Medulla oblongata (tissue), 1 donor: ENCODE measurements at regions not wholly inside any gene's neighbourhood (a gene's known extent, or its start where the extent isn't known, plus 50 kb on each side); places are given as distances from the start of the nearest gene placed in this dataset.

ENCODE experiments used
- DNase-seq: peaks from one replicate; pipeline ENCODE4 v3.0.0-alpha.2; 2015; ENCODE audit errors: extremely low spot score

DNA sequence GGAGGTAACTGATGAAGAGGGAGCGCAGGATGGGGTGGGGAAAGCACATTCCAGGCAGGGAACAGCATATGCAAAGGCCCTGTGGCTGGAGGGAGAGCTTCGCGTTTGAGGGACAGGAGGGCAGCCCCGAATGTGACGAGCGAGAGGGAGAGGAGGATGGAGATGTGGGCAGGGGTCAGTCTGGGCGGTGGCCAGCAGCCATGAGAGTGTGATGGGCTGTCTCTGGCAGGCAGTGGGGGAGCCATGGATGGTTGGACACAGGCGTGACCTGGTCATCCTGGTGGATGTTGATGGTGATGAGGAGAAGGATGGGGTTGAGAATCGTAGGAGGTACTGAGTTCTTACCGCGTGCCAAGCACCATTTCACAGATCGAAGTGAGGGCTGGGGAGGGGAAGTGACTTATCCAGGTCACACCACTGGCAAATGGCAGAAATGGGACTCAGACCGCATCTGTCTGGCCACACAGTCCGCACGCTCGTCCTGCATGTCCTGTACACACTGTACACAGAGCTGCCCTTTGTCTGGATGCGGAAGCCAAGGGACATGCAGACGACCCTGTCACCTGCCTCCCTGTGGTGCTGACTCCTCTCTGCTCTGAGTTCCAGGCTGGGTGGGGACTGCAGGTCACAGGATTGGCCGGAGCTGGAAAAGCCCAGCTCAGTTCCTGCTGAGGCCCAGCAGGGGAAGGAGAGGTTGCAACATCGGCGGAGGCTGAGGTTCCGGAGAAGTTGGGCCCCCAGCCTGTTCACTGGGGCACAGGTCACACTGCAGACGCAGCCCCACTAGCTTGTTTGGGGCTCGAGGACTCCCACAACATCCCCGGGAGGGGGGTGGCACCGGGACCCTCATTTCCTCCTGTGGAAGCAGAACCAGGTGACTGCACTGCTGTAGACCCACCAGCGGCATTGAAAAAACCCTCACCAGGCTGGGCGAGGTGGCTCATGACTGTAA is 165.6 kb upstream of the IER5L start:
- DNase-seq, result peak; percentile 82

- no peak for DNase-seq
Measured at GRCh38 chr9:129342591-129343423, 164.7 kb upstream of the IER5L start.

GRCh38 chr9:129341987-129342348 is 163.9 kb upstream of the IER5L start:
- DNase-seq, result no peak

DNA sequence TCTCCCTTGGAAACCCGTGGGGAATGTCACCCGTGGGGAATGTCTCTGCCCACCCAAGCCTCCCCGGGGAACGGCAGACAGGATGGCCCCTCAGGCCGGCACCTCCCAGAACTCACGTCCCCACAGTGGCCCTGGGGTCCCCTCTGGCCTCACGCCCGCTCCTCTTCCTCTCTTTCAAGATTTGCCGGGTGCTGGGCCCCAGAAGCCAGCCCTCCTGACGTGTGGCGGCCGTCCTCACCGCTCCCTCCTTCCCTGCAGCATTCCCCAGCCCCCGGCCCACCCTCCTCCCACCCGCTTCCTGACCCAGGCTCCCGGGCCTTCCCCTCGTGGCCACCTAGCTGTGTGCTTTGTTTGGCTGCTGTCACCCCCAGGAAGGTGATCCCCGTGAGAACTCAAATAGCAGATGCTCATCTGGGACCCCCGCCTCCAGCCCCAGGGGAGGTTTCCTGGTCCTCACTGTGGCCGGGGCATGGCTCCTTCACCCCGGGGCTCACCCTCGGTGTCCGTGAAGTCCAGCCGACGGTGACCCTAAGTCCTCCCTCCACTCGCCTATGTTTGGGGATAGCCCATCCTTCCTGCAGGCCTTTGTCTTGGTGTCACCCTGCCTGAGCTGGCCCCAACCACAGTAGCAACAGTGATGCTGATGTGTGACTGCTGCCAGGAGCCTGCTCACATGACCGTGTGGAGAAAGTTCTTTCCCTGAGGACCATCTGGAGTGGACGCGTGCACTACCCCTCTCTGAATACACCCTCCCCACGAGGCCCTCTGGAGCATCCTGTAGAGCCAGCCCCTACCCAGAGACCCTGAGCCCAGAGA is 163.3 kb upstream of the IER5L start:
- no peak for DNase-seq

- DNase-seq, result no peak
Measured at GRCh38 chr9:129340427-129341170, 162.5 kb upstream of the IER5L start.

GRCh38 chr9:129339539-129340157 is 161.6 kb upstream of the IER5L start:
- DNase-seq, result no peak

GRCh38 chr9:129338724-129339430 is 160.8 kb upstream of the IER5L start:
- no peak for DNase-seq

DNA sequence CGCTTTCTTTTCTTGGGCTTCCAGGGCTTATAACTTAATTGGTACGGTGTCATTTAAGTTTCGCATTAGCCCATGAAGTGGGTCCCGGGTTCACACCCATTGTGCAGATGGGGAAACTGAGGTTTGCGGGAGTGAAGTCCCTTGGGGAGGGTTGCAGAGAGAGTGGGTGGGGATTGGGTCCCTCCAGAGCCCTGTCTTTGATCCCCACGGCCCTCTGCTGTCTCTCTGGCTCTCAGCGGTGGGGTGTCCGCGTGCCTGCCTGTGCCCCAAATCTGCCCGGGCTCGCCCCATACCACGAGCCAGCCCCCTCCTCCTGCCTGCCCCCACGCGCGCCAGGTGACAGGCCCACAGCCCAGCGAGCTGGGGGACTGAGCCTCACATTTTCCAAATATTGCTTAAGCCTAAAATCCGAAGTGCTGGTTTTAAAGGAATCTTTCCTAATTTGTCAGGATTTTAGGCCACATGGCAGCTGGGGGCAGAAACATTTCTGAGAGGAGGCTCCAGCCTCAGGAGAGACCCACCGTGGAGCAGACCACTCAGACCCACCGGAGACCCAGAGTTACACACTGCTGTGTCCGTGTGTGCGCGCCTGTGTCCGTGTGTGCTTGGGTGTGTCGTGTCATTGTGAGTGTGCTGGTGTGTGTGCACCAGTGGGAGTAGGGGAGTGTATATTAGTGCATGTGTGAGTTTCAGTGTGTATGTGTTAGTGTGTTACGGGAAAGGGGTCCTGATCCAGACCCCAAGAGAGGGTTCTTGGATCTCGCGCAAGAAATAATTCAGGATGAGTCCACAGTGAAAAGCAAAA is 159.5 kb upstream of the IER5L start:
- no peak for DNase-seq

- no peak for DNase-seq
Measured at GRCh38 chr9:129336601-129337331, 158.7 kb upstream of the IER5L start.

GRCh38 chr9:129336130-129336528 is 158.1 kb upstream of the IER5L start:
- no peak for DNase-seq

GRCh38 chr9:129335464-129336129 is 157.5 kb upstream of the IER5L start:
- DNase-seq, result peak; percentile 66

DNA sequence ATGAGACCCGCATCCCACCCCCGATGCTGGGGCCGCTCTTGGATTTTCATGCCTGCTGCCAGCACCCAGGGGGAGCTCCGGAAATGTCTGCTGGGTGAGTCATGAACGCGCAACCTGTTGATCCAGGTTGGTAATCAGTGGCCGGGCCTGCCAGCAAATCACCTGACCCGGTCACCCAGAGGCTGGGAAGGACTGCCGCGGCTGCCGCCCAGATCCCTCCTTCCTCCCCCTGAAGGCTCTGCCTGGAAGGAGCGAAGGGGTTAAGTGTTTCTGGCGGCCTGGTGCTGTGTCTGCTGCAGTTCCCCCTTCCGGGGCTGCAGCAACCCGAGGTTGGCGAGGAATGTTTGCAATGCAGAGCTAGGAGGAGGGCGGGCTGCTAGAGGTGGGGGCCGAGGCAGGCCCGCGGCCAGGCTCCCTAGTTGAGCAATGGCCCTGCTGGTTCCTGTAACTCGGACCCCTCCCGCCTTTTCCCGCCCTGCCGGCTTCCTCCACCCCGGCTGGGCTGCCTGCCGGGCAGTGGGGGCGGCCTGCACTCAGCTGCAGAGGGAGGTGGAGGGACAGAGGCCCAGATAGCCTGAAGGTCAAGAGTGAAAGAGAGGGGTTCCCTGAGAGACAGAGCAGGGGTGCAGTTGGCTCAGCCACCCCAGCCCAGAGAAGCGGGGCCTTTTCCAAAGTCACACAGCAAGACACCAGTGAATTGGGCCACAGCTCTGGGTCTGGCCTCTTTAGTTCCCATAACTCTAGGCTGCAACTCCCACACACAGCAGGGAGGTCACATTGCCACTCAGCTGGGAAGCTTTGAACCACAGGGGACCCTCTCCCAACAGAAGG is 156.3 kb upstream of the IER5L start:
- DNase-seq, result peak; percentile 76

DNA sequence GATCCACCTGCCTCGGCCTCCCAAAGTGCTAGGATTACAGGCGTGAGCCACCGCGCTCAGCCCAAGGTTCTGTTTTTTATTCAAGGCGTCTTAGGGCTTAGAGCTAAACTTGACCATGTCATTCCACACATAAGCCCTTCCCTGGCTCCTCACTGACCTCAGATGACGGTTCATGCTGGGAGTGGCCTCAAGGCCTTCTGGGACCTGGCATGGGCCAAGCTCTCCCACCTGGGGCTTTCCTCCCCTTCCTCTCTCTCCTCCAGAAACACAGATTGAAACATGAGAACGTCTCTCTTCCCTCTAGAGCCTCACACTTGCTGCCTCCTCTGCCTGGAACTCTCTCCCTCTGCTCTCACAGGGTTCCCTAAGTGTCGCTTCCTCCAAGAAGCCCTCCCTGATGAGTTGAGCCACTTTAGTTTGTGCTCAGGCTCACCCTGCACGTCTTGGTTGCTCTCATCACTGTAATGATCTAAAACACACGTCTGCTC is 155.6 kb upstream of the IER5L start:
- no peak for DNase-seq

- no peak for DNase-seq
Measured at GRCh38 chr9:129332581-129332980, 154.5 kb upstream of the IER5L start.

- DNase-seq, result no peak
Measured at GRCh38 chr9:129331772-129332500, 153.9 kb upstream of the IER5L start.

GRCh38 chr9:129331493-129331765 is 153.4 kb upstream of the IER5L start:
- no peak for DNase-seq
